Endothelial cell of umbilical vein (primary cell): ENCODE measurements at regions not wholly inside any gene's neighbourhood (a gene's known extent, or its start where the extent isn't known, plus 50 kb on each side); places are given as distances from the start of the nearest gene placed in this dataset.
A peak's percentile ranks its signal among the peaks of the same experiment; 100 is the strongest.

Experiments used
- BruUV-seq: library from RNA; stranded (reverse); fragments of 400-500 nt; replicated peaks from 2 replicates; lab custom pipeline; 2021; lab: Mats Ljungman, UMichigan
- CTCF ChIA-PET: fragments of 300-600, 350-600 bp; sonication (Branson Sonifier 250); formaldehyde crosslinking; loops from one replicate; lab custom pipeline; 2021; ENCODE audit warnings: antibody characterized with exemption, inconsistent platforms; lab: Charles Lee
- POLR2A ChIA-PET: fragments of 300-600, 350-600 bp; sonication (Branson Sonifier 250); formaldehyde crosslinking; loops from one replicate; lab custom pipeline; 2021; ENCODE audit warnings: antibody characterized with exemption, inconsistent platforms; lab: Charles Lee
- DNase-seq: peaks from one replicate; pipeline ENCODE4 v3.0.0-alpha.2; 2011; ENCODE audit warnings: low read depth, low spot score
- FAIRE-seq: peaks from 2 replicates; lab custom pipeline; 2011; peaks lifted over from hg19 to GRCh38; lab: Jason Lieb, UNC
- H2AFZ ChIP-seq: 2 replicates; pipeline ENCODE4 v1.6.0; 2012; ENCODE audit warnings: low read depth, low read length, control low read depth, inconsistent platforms
- H3K27ac ChIP-seq: 2 replicates; pipeline ENCODE4 v1.5.1; 2011; ENCODE audit warnings: low read depth, mild to moderate bottlenecking, control low read depth, low read length, moderate library complexity; ENCODE audit not compliant: insufficient read depth
- H3K27me3 ChIP-seq, 2 experiments: 2 replicates each; pipeline versions ENCODE4 v1.6.0 to v1.6.1; 2011; ENCODE audit warnings: low read length in 2 of 2, mixed read lengths in 1 of 2; ENCODE audit not compliant: control insufficient read depth in 2 of 2, insufficient read depth in 2 of 2
- H3K36me3 ChIP-seq, 2 experiments: 2 replicates in 1 of 2; 3 replicates in 1 of 2; pipeline ENCODE4 v1.5.1; 2011; ENCODE audit warnings: low read length in 2 of 2, mild to moderate bottlenecking in 1 of 2, moderate library complexity in 1 of 2; ENCODE audit not compliant: control insufficient read depth in 2 of 2, insufficient read depth in 2 of 2; ENCODE audit errors: extremely low read depth in 1 of 2
- H3K4me1 ChIP-seq: 3 replicates; pipeline ENCODE4 v1.5.1; 2011; ENCODE audit warnings: mild to moderate bottlenecking, low read length; ENCODE audit not compliant: control insufficient read depth, insufficient read depth; ENCODE audit errors: extremely low read depth
- H3K4me2 ChIP-seq: 2 replicates; pipeline ENCODE4 v1.6.1; 2011; ENCODE audit warnings: low read length, control low read depth, mixed read lengths; ENCODE audit not compliant: insufficient read depth
- H3K4me3 ChIP-seq, 3 experiments: fragments of 200-600 bp in 1 of 3; sonication (generic), shearing (Covaris generic) in 1 of 3; replicated peaks in 1 of 3; 2 replicates each; pipeline ENCODE4 v1.5.1; 2011 to 2016; ENCODE audit warnings: control low read depth in 3 of 3, low read length in 3 of 3, mild to moderate bottlenecking in 2 of 3, inconsistent platforms in 1 of 3, low read depth in 1 of 3, moderate library complexity in 1 of 3; ENCODE audit not compliant: insufficient read depth in 1 of 3
- H3K79me2 ChIP-seq: 2 replicates; pipeline ENCODE4 v1.6.0; 2012; ENCODE audit warnings: low read length, inconsistent platforms; ENCODE audit not compliant: control insufficient read depth, insufficient read depth
- H3K9ac ChIP-seq: replicated peaks from 2 replicates; pipeline ENCODE3; 2011; ENCODE audit warnings: low read length, control low read depth; ENCODE audit not compliant: insufficient read depth; ENCODE audit errors: extremely low read depth
- H3K9me1 ChIP-seq: replicated peaks from 3 replicates; pipeline ENCODE4 v1.6.0; 2011; ENCODE audit warnings: mild to moderate bottlenecking, low read length; ENCODE audit not compliant: control insufficient read depth, insufficient read depth; ENCODE audit errors: extremely low read depth
- H3K9me3 ChIP-seq: replicated peaks from 2 replicates; pipeline ENCODE4 v1.5.1; 2012; ENCODE audit warnings: low read length, inconsistent platforms; ENCODE audit not compliant: control insufficient read depth, insufficient read depth
- H4K20me1 ChIP-seq: replicated peaks from 2 replicates; pipeline ENCODE3; 2011; ENCODE audit warnings: mild to moderate bottlenecking, low read length; ENCODE audit not compliant: control insufficient read depth, insufficient read depth; ENCODE audit errors: extremely low read depth
- CTCF ChIP-seq, 2 donors: IDR thresholded peaks; 1 replicate in 1 of 2; 2 replicates in 1 of 2; pipeline ENCODE4 v1.5.1; 2011; ENCODE audit warnings: low read length in 2 of 2, mild to moderate bottlenecking in 2 of 2, moderate library complexity in 2 of 2, control low read depth in 1 of 2, inconsistent platforms in 1 of 2, low read depth in 1 of 2; ENCODE audit not compliant: insufficient read depth in 1 of 2; ENCODE audit errors: extremely low read depth in 1 of 2
- FOS ChIP-seq: IDR thresholded peaks from 2 replicates; pipeline ENCODE4 v1.6.1; 2011; ENCODE audit warnings: mild to moderate bottlenecking, low read length, moderate library complexity, borderline replicate concordance; ENCODE audit not compliant: insufficient read depth
- GATA2 ChIP-seq: IDR thresholded peaks from 2 replicates; pipeline ENCODE4 v1.7.0; 2011; ENCODE audit warnings: low read depth, mild to moderate bottlenecking, moderate library complexity, mixed read lengths, low read length; ENCODE audit not compliant: insufficient read length, insufficient read depth
- JUN ChIP-seq: IDR thresholded peaks from 2 replicates; pipeline ENCODE4 v1.6.1; 2011; ENCODE audit warnings: borderline replicate concordance, low read depth; ENCODE audit not compliant: insufficient read length, insufficient read depth
- MAX ChIP-seq: IDR thresholded peaks from 2 replicates; pipeline ENCODE4 v1.6.1; 2011; ENCODE audit not compliant: insufficient read depth, insufficient read length
- MYC ChIP-seq: IDR thresholded peaks from one replicate; pipeline ENCODE4 v1.6.1; 2011; ENCODE audit warnings: mild to moderate bottlenecking, low read depth, low read length
- POLR2A ChIP-seq: IDR thresholded peaks from 2 replicates; pipeline ENCODE4 v1.6.1; 2012; ENCODE audit warnings: low read depth, mild to moderate bottlenecking, control low read depth, low read length
- POLR2AphosphoS5 ChIP-seq: IDR thresholded peaks from 2 replicates; pipeline ENCODE4 v1.6.1; 2012; ENCODE audit warnings: low read depth, mild to moderate bottlenecking, control low read depth, low read length, moderate library complexity; ENCODE audit not compliant: insufficient read depth
- dilution Hi-C: fragments of 300-500 bp; cut with MboI; formaldehyde crosslinking; loops from one replicate; pipeline ENCODE4 v1.15.0; 2019; ENCODE audit warnings: low sequenced_read_pairs; ENCODE audit not compliant: extremely low pct_ligation_motif_present
- intact Hi-C: fragments of 100-400 bp; cut with micrococcal nuclease; formaldehyde crosslinking; loops from one replicate; pipeline ENCODE4 v1.10.0; 2022

- dilution Hi-C loops (no loop called here), intact Hi-C loops (no loop called here)
- Histone ChIP-seq H3K36me3 (no peaks in the 10 kb centered on the region), H3K27ac (no peak overlapping the region), H3K9ac (no peak overlapping the region), H4K20me1 (no peaks in the 10 kb centered on the region), H3K9me3 (no peaks in the 10 kb centered on the region), H2AFZ (no peak overlapping the region), H3K79me2 (no peaks in the 10 kb centered on the region), H3K4me1 (peaks cover 3% of the 10 kb centered on the region), H3K9me1 (no peaks in the 10 kb centered on the region), H3K4me2 (no peak overlapping the region), H3K4me3 (no peak overlapping the region), H3K27me3 (no peaks in the 10 kb centered on the region)
- CTCF ChIA-PET = no interaction called here
- DNase-seq (peak; percentile 18), FAIRE-seq (no peak)
- BruUV-seq = no TSS peak
- TF ChIP-seq CTCF (IDR thresholded peaks at IDR 0.05; ENCODE audit: extremely low read depth in 1 of 2, insufficient read depth in 1 of 2, low read depth in 1 of 2, low read length in 2 of 2) = no peak
- TF ChIP-seq GATA2 = no peak
- no peak for TF ChIP-seq FOS
- no peak for TF ChIP-seq MYC
- TF ChIP-seq POLR2A = no peak
- no peak for TF ChIP-seq MAX
- no peak for TF ChIP-seq POLR2AphosphoS5
- no peak for TF ChIP-seq JUN
- POLR2A ChIA-PET = no interaction called here
Observed at GRCh38 chr2:53515435-53516332, 251.9 kb upstream of the CHAC2 start.
